ENCODE measurements at regions not wholly inside any gene's neighbourhood (a gene's known extent, or its start where the extent isn't known, plus 50 kb on each side); places are given as distances from the start of the nearest gene placed in this dataset.
"Not testable (repeated sequence)": the region's sequence is repeated elsewhere in the genome, so short reads cannot be mapped to it uniquely, and the experiment has no call there.

- not testable (repeated sequence) for H3K4me3 ChIP-seq (ENCODE audit: low read depth, low read length); H3K36me3 ChIP-seq (ENCODE audit: insufficient read depth); DNase-seq (ENCODE audit: extremely low spot score); H3K4me1 ChIP-seq (ENCODE audit: insufficient read depth); H3K27ac ChIP-seq (ENCODE audit: low read depth)
- WGBS = 96% methylated on average over 8 of the region's 8 CpGs
Observed at GRCh38 chr17:31630866-31631265, 228.2 kb downstream of the COPRS start.

GRCh38 chr17:31629696-31630470, 229.2 kb downstream of the COPRS start:
- Histone ChIP-seq H3K4me1 (ENCODE audit: insufficient read depth) (no peaks in the 10 kb centered on the region), H3K36me3 (ENCODE audit: insufficient read depth) (no peaks in the 10 kb centered on the region), H3K27ac (ENCODE audit: low read depth) (no peak overlapping the region), H3K4me3 (ENCODE audit: low read depth, low read length) (no peak overlapping the region)
- DNase-seq (ENCODE audit: extremely low spot score) = no peak
- 71% methylated on average over 8 of the region's 8 CpGs for WGBS

- no peak for DNase-seq (ENCODE audit: extremely low spot score)
Observed at GRCh38 chr17:31627960-31628359, 231.1 kb downstream of the COPRS start.

GRCh38 chr17:31623990-31624389, 232.5 kb downstream of the RAB11FIP4 start:
- H3K4me1 ChIP-seq (ENCODE audit: insufficient read depth) = no peaks in the 10 kb centered on the region
- H3K4me3 ChIP-seq (ENCODE audit: low read depth, low read length) = no peak overlapping the region
- WGBS = 92% methylated on average over 1 of the region's 1 CpG
- no peak for DNase-seq (ENCODE audit: extremely low spot score)
- no peaks in the 10 kb centered on the region for H3K36me3 ChIP-seq (ENCODE audit: insufficient read depth)
- no peak overlapping the region for H3K27ac ChIP-seq (ENCODE audit: low read depth)

More at GRCh38 chr17:31627960-31628359, 231.1 kb downstream of the COPRS start:
- Histone ChIP-seq H3K4me1 (ENCODE audit: insufficient read depth) (no peaks in the 10 kb centered on the region), H3K27ac (ENCODE audit: low read depth) (no peak overlapping the region), H3K36me3 (ENCODE audit: insufficient read depth) (no peaks in the 10 kb centered on the region), H3K4me3 (ENCODE audit: low read depth, low read length) (no peak overlapping the region)
- 67% methylated on average over 1 of the region's 1 CpG for WGBS

GRCh38 chr17:31622500-31622899, 231.0 kb downstream of the RAB11FIP4 start:
- Histone ChIP-seq H3K27ac (ENCODE audit: low read depth) (no peak overlapping the region), H3K4me3 (ENCODE audit: low read depth, low read length) (no peak overlapping the region), H3K36me3 (ENCODE audit: insufficient read depth) (no peaks in the 10 kb centered on the region), H3K4me1 (ENCODE audit: insufficient read depth) (no peaks in the 10 kb centered on the region)
- WGBS = 78% methylated on average over 3 of the region's 3 CpGs
- DNase-seq (ENCODE audit: extremely low spot score) = no peak

GRCh38 chr17:31621566-31621965, 230.1 kb downstream of the RAB11FIP4 start:
- no peak overlapping the region for H3K27ac ChIP-seq (ENCODE audit: low read depth)
- no peak overlapping the region for H3K4me3 ChIP-seq (ENCODE audit: low read depth, low read length)
- no peaks in the 10 kb centered on the region for H3K4me1 ChIP-seq (ENCODE audit: insufficient read depth)
- DNase-seq (ENCODE audit: extremely low spot score) = no peak
- 88% methylated on average over 4 of the region's 4 CpGs for WGBS
- H3K36me3 ChIP-seq (ENCODE audit: insufficient read depth) = no peaks in the 10 kb centered on the region

- H3K4me1 ChIP-seq (ENCODE audit: insufficient read depth); H3K4me3 ChIP-seq (ENCODE audit: low read depth, low read length); DNase-seq (ENCODE audit: extremely low spot score); H3K36me3 ChIP-seq (ENCODE audit: insufficient read depth); H3K27ac ChIP-seq (ENCODE audit: low read depth): not testable (repeated sequence)
- 77% methylated on average over 4 of the region's 4 CpGs for WGBS
Observed at GRCh38 chr17:31611053-31611452, 219.6 kb downstream of the RAB11FIP4 start.

- WGBS = 72% methylated on average over 6 of the region's 6 CpGs
- H3K36me3 ChIP-seq (ENCODE audit: insufficient read depth) = no peaks in the 10 kb centered on the region
- DNase-seq (ENCODE audit: extremely low spot score) = no peak
- no peak overlapping the region for H3K27ac ChIP-seq (ENCODE audit: low read depth)
- H3K4me1 ChIP-seq (ENCODE audit: insufficient read depth) = no peaks in the 10 kb centered on the region
- no peak overlapping the region for H3K4me3 ChIP-seq (ENCODE audit: low read depth, low read length)
Observed at GRCh38 chr17:31609996-31610910, 218.8 kb downstream of the RAB11FIP4 start.

- no peaks in the 10 kb centered on the region for H3K4me1 ChIP-seq (ENCODE audit: insufficient read depth)
- no peak overlapping the region for H3K4me3 ChIP-seq (ENCODE audit: low read depth, low read length)
- WGBS = 91% methylated on average over 3 of the region's 3 CpGs
- no peaks in the 10 kb centered on the region for H3K36me3 ChIP-seq (ENCODE audit: insufficient read depth)
- no peak for DNase-seq (ENCODE audit: extremely low spot score)
- H3K27ac ChIP-seq (ENCODE audit: low read depth) = no peak overlapping the region
Observed at GRCh38 chr17:31609331-31609730, 217.9 kb downstream of the RAB11FIP4 start.

- WGBS = 79% methylated on average over 3 of the region's 3 CpGs
- no peak for DNase-seq (ENCODE audit: extremely low spot score)
- Histone ChIP-seq H3K36me3 (ENCODE audit: insufficient read depth) (no peaks in the 10 kb centered on the region), H3K4me3 (ENCODE audit: low read depth, low read length) (no peak overlapping the region), H3K4me1 (ENCODE audit: insufficient read depth) (no peaks in the 10 kb centered on the region), H3K27ac (ENCODE audit: low read depth) (no peak overlapping the region)
Observed at GRCh38 chr17:31608659-31609254, 217.3 kb downstream of the RAB11FIP4 start.

- 97% methylated on average over 1 of the region's 1 CpG for WGBS
- DNase-seq (ENCODE audit: extremely low spot score) = no peak
- H3K4me3 ChIP-seq (ENCODE audit: low read depth, low read length) = no peak overlapping the region
Observed at GRCh38 chr17:31605761-31606160, 214.3 kb downstream of the RAB11FIP4 start.

GRCh38 chr17:31604936-31605335, 213.5 kb downstream of the RAB11FIP4 start:
- no peak overlapping the region for H3K27ac ChIP-seq (ENCODE audit: low read depth)
- H3K4me3 ChIP-seq (ENCODE audit: low read depth, low read length) = no peak overlapping the region
- DNase-seq (ENCODE audit: extremely low spot score) = no peak

More at GRCh38 chr17:31605761-31606160, 214.3 kb downstream of the RAB11FIP4 start:
- Histone ChIP-seq H3K4me1 (ENCODE audit: insufficient read depth) (no peaks in the 10 kb centered on the region), H3K36me3 (ENCODE audit: insufficient read depth) (no peaks in the 10 kb centered on the region), H3K27ac (ENCODE audit: low read depth) (no peak overlapping the region)

GRCh38 chr17:31600144-31600543, 208.7 kb downstream of the RAB11FIP4 start:
- 88% methylated on average over 9 of the region's 9 CpGs for WGBS
- DNase-seq (ENCODE audit: extremely low spot score); H3K27ac ChIP-seq (ENCODE audit: low read depth): not testable (repeated sequence)

More at GRCh38 chr17:31604936-31605335, 213.5 kb downstream of the RAB11FIP4 start:
- no peaks in the 10 kb centered on the region for H3K36me3 ChIP-seq (ENCODE audit: insufficient read depth)
- H3K4me1 ChIP-seq (ENCODE audit: insufficient read depth) = no peaks in the 10 kb centered on the region
- WGBS = 71% methylated on average over 5 of the region's 5 CpGs

More at GRCh38 chr17:31600144-31600543, 208.7 kb downstream of the RAB11FIP4 start:
- H3K36me3 ChIP-seq (ENCODE audit: insufficient read depth); H3K4me1 ChIP-seq (ENCODE audit: insufficient read depth); H3K4me3 ChIP-seq (ENCODE audit: low read depth, low read length): not testable (repeated sequence)
